Transverse colon (tissue), 3 donors: ENCODE measurements at regions not wholly inside any gene's neighbourhood (a gene's known extent, or its start where the extent isn't known, plus 50 kb on each side); places are given as distances from the start of the nearest gene placed in this dataset.

Source experiments
- CTCF ChIP-seq, 5 experiments: fragments of 200-600 bp in 3 of 5; fragments of 450-650 bp in 2 of 5; sonication (generic) in 3 of 5; IDR thresholded peaks; 1 replicate in 2 of 5; 2 replicates in 3 of 5; pipeline ENCODE4 v1.5.1; 2016 to 2017; ENCODE audit warnings: antibody characterized with exemption in 5 of 5, inconsistent platforms in 3 of 5, mild to moderate bottlenecking in 2 of 5, moderate library complexity in 1 of 5
- POLR2A ChIP-seq: fragments of 450-650 bp; IDR thresholded peaks from one replicate; pipeline ENCODE4 v1.6.1; 2016; ENCODE audit warnings: antibody characterized with exemption, mild to moderate bottlenecking, moderate library complexity

GRCh38 chr9:26260238-26260637 lies 582.0 kb upstream of the TUSC1 start:
- TF ChIP-seq CTCF (IDR thresholded peaks at IDR 0.05) (no peak), POLR2A (no peak)
